H9 (cell line): ENCODE measurements at regions not wholly inside any gene's neighbourhood (a gene's known extent, or its start where the extent isn't known, plus 50 kb on each side); places are given as distances from the start of the nearest gene placed in this dataset.

Experiments used
- DNase-seq: peaks from one replicate; pipeline ENCODE4 v3.0.0-alpha.2; 2017
- H2AFZ ChIP-seq: one replicate; pipeline ENCODE4 v1.6.1; 2013; ENCODE audit warnings: mild to moderate bottlenecking, low read length, control low read depth, moderate library complexity
- H2AK5ac ChIP-seq: 2 replicates; pipeline ENCODE4 v1.6.1; 2013; ENCODE audit warnings: low read length, control low read depth, mixed read lengths; ENCODE audit not compliant: insufficient read length
- H2BK120ac ChIP-seq: one replicate; pipeline ENCODE4 v1.6.1; 2013; ENCODE audit warnings: low read depth, mild to moderate bottlenecking, low read length, control low read depth, inconsistent platforms; ENCODE audit not compliant: poor library complexity, severe bottlenecking
- H2BK12ac ChIP-seq: 2 replicates; pipeline ENCODE4 v1.6.1; 2013; ENCODE audit warnings: low read length, control low read depth, mixed read lengths, low read depth; ENCODE audit not compliant: insufficient read length
- H2BK15ac ChIP-seq: 2 replicates; pipeline ENCODE4 v1.6.1; 2013; ENCODE audit warnings: low read depth, low read length, control low read depth
- H2BK20ac ChIP-seq: one replicate; pipeline ENCODE4 v1.6.1; 2013; ENCODE audit warnings: low read depth, mild to moderate bottlenecking, low read length, control low read depth, inconsistent platforms; ENCODE audit not compliant: poor library complexity, severe bottlenecking
- H2BK5ac ChIP-seq: 2 replicates; pipeline ENCODE4 v1.6.1; 2013; ENCODE audit warnings: low read length, control low read depth, mixed read lengths; ENCODE audit not compliant: insufficient read length
- H3K14ac ChIP-seq: 2 replicates; pipeline ENCODE4 v1.6.1; 2013; ENCODE audit warnings: low read length, control low read depth; ENCODE audit not compliant: insufficient read depth
- H3K18ac ChIP-seq: 2 replicates; pipeline ENCODE4 v1.6.1; 2013; ENCODE audit warnings: low read depth, mild to moderate bottlenecking, mixed read lengths, low read length, control low read depth; ENCODE audit not compliant: insufficient read length
- H3K23ac ChIP-seq: 2 replicates; pipeline ENCODE4 v1.6.1; 2013; ENCODE audit warnings: low read length, control low read depth, mixed read lengths, low read depth; ENCODE audit not compliant: insufficient read length
- H3K23me2 ChIP-seq: 2 replicates; pipeline ENCODE4 v1.6.1; 2013; ENCODE audit warnings: low read depth, mild to moderate bottlenecking, mixed read lengths, low read length, control low read depth; ENCODE audit not compliant: insufficient read length, poor library complexity, severe bottlenecking
- H3K27ac ChIP-seq: 2 replicates; pipeline ENCODE4 v1.5.1; 2013; ENCODE audit warnings: low read length, control low read depth, mixed read lengths, low read depth; ENCODE audit not compliant: insufficient read length
- H3K27me3 ChIP-seq: 2 replicates; pipeline ENCODE4 v1.6.1; 2013; ENCODE audit warnings: low read length, control low read depth, inconsistent platforms; ENCODE audit not compliant: insufficient read depth
- H3K4ac ChIP-seq: 2 replicates; pipeline ENCODE4 v1.6.1; 2013; ENCODE audit warnings: low read depth, mild to moderate bottlenecking, control low read depth, inconsistent platforms, low read length, moderate library complexity
- H3K4me1 ChIP-seq: 2 replicates; pipeline ENCODE4 v1.6.1; 2013; ENCODE audit warnings: low read length, control low read depth, inconsistent platforms; ENCODE audit not compliant: insufficient read depth
- H3K4me2 ChIP-seq: 2 replicates; pipeline ENCODE4 v1.6.1; 2013; ENCODE audit warnings: low read length, control low read depth, mixed read lengths; ENCODE audit not compliant: insufficient read length, insufficient read depth
- H3K56ac ChIP-seq: 2 replicates; pipeline ENCODE4 v1.6.1; 2013; ENCODE audit warnings: low read depth, mild to moderate bottlenecking, mixed read lengths, low read length, control low read depth; ENCODE audit not compliant: insufficient read length
- H3K79me1 ChIP-seq: 2 replicates; pipeline ENCODE4 v1.6.1; 2013; ENCODE audit warnings: low read depth, mild to moderate bottlenecking, moderate library complexity, low read length, control low read depth, inconsistent platforms; ENCODE audit not compliant: insufficient read depth, poor library complexity, severe bottlenecking
- H3K79me2 ChIP-seq: 2 replicates; pipeline ENCODE4 v1.6.1; 2013; ENCODE audit warnings: low read length, control low read depth, inconsistent platforms; ENCODE audit not compliant: insufficient read depth
- H3K9ac ChIP-seq: 2 replicates; pipeline ENCODE4 v1.6.1; 2013; ENCODE audit warnings: low read length, control low read depth, mixed read lengths; ENCODE audit not compliant: insufficient read length; ENCODE audit errors: extremely low read depth
- H3K9me3 ChIP-seq: one replicate; pipeline ENCODE4 v1.6.1; 2013; ENCODE audit warnings: low read depth, low read length, inconsistent platforms; ENCODE audit not compliant: control insufficient read depth
- H3T11ph ChIP-seq: one replicate; pipeline ENCODE4 v1.6.1; 2013; ENCODE audit warnings: mild to moderate bottlenecking, low read length, control low read depth, inconsistent platforms
- H4K20me1 ChIP-seq: one replicate; pipeline ENCODE4 v1.6.1; 2013; ENCODE audit not compliant: control insufficient read depth, insufficient read length, insufficient read depth
- H4K5ac ChIP-seq: 2 replicates; pipeline ENCODE4 v1.6.1; 2013; ENCODE audit warnings: low read depth, mild to moderate bottlenecking, mixed read lengths, low read length, control low read depth; ENCODE audit not compliant: insufficient read length
- H4K8ac ChIP-seq: replicated peaks from 2 replicates; pipeline ENCODE4 v1.6.1; 2013; ENCODE audit warnings: low read length, control low read depth, mixed read lengths, low read depth; ENCODE audit not compliant: insufficient read length
- H4K91ac ChIP-seq: 2 replicates; pipeline ENCODE4 v1.6.1; 2013; ENCODE audit warnings: low read depth, mild to moderate bottlenecking, moderate library complexity, mixed read lengths, low read length, control low read depth; ENCODE audit not compliant: insufficient read length
- H3K27ac Mint-ChIP-seq, 3 experiments: 2 replicates in 2 of 3; 3 replicates in 1 of 3; pipeline ENCODE4 v1.8.0; 2020 to 2021; ENCODE audit warnings: mixed read lengths in 3 of 3, mild to moderate bottlenecking in 1 of 3, moderate library complexity in 1 of 3
- H3K27me3 Mint-ChIP-seq: 2 replicates; pipeline ENCODE4 v1.8.0; 2021; ENCODE audit warnings: low read depth, mild to moderate bottlenecking, moderate library complexity, mixed read lengths
- H3K36me3 Mint-ChIP-seq, 3 experiments: 2 replicates in 2 of 3; 3 replicates in 1 of 3; pipeline ENCODE4 v1.8.0; 2020 to 2021; ENCODE audit warnings: low read depth in 3 of 3, mixed read lengths in 3 of 3; ENCODE audit not compliant: insufficient read depth in 1 of 3
- H3K4me1 Mint-ChIP-seq, 2 experiments: 2 replicates each; pipeline ENCODE4 v1.8.0; 2020; ENCODE audit warnings: mixed read lengths in 2 of 2
- H3K4me3 Mint-ChIP-seq, 2 experiments: 2 replicates in 1 of 2; 3 replicates in 1 of 2; pipeline ENCODE4 v1.8.0; 2020 to 2021; ENCODE audit warnings: mild to moderate bottlenecking in 2 of 2, mixed read lengths in 2 of 2, moderate library complexity in 1 of 2
- H3K9me3 Mint-ChIP-seq, 2 experiments: 2 replicates in 1 of 2; 3 replicates in 1 of 2; pipeline ENCODE4 v1.8.0; 2020; ENCODE audit warnings: mild to moderate bottlenecking in 2 of 2, mixed read lengths in 2 of 2, moderate library complexity in 1 of 2
- CTCF ChIP-seq: fragments of 200-600 bp; sonication (generic); conservative IDR thresholded peaks from 3 replicates; pipeline ENCODE4 v1.8.0; 2021; ENCODE audit warnings: antibody characterized with exemption, mild to moderate bottlenecking
- WGBS: extraction: QIAGEN DNeasy Blood & Tissue Kit; methylation state at CpG from one replicate; pipeline ENCODE4 v1.1.7; 2013; ENCODE audit warnings: missing lambda C conversion rate, low lambda C conversion rate, mixed read lengths; ENCODE audit not compliant: insufficient read length; ENCODE audit errors: extremely low coverage; 5-methylcytosine and 5-hydroxymethylcytosine counted together

- Histone ChIP-seq H4K5ac (no peak overlapping the region), H2AK5ac (no peak overlapping the region), H4K20me1 (no peaks in the 10 kb centered on the region), H3K79me1 (no peaks in the 10 kb centered on the region), H2BK5ac (no peak overlapping the region), H3K23me2 (no peaks in the 10 kb centered on the region), H3K4me2 (no peak overlapping the region), H3T11ph (no peak overlapping the region), H2AFZ (no peak overlapping the region), H3K14ac (no peak overlapping the region), H2BK120ac (no peak overlapping the region), H3K18ac (no peak overlapping the region), H2BK15ac (no peak overlapping the region), H4K8ac (no peak overlapping the region), H3K4me1 (no peaks in the 10 kb centered on the region), H4K91ac (no peak overlapping the region), H2BK12ac (no peak overlapping the region), H3K56ac (no peak overlapping the region), H3K4ac (no peak overlapping the region), H3K23ac (no peak overlapping the region), H3K27ac (no peak overlapping the region), H2BK20ac (no peak overlapping the region), H3K9ac (no peak overlapping the region), H3K9me3 (no peaks in the 10 kb centered on the region), H3K27me3 (no peaks in the 10 kb centered on the region), H3K79me2 (no peaks in the 10 kb centered on the region)
- no peak for DNase-seq
- no peak for TF ChIP-seq CTCF
- Mint-ChIP-seq H3K27ac (peak overlapping the region in 1 of 3 experiments; percentile 42; a peak in 2 of 7 replicates), H3K4me3 (no peak overlapping the region), H3K36me3 (no peaks in the 10 kb centered on the region), H3K4me1 (peaks cover 3 to 5% of the 10 kb centered on the region in 2 experiments), H3K27me3 (peaks cover 1% of the 10 kb centered on the region; the same call in 1 of the 2 replicates), H3K9me3 (peaks cover 3 to 8% of the 10 kb centered on the region in 2 experiments; a peak in 3 of 5 replicates)
- no CpG with 5 or more reads among the region's 26 CpGs for WGBS
Measured at GRCh38 chr6:169918954-169919549, 167.6 kb downstream of the ERMARD start.
